ENCODE measurements at regions not wholly inside any gene's neighbourhood (a gene's known extent, or its start where the extent isn't known, plus 50 kb on each side); places are given as distances from the start of the nearest gene placed in this dataset.

- peak; percentile 88 for DNase-seq
These were observed 81.4 kb upstream of the DAB2 start for GRCh38 chr5:39506211-39506610.

DNA sequence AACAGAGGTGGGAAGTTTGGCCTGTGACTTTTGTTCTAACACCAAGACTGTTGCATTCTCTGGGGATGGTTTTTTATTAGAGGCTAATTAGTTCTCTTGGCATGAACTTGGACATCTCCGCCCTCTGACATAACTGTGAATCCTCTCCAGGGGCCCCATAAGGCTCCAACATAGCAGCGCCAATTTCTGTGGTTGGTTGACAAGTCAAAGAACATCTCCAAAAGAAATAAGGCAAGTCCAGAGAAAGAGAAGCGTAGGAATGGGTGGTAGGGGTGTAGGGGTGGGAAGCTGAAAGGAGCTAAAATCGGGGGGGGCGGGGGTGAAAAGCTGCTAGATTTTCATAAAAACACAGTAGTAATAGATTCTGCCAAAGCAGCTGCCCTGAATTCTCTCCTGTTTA lies 81.0 kb upstream of the DAB2 start:
- peak; percentile 48 for DNase-seq

GRCh38 chr5:39505363-39505762 lies 80.6 kb upstream of the DAB2 start:
- DNase-seq: no peak

GRCh38 chr5:39503155-39503554 lies 78.4 kb upstream of the DAB2 start:
- DNase-seq: no peak

DNA sequence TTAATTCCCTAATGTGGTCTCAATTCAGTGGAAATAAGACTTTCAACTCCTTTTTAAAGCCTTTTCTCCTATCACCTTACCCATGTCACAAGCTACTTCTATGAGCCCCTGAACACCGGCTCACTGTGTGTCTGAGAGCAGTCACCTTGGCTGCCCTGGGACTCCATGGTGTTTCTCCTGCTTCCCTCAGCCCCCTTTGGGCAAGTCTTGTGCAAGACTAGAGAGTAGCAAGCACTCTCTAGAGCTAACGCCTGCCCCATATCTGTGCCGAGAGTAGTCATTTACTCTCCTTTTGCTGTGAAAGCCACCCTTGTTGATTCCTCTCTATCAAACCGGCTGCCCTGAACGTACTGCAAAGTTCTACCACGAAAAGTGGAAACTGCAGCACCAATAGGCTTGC lies 77.9 kb upstream of the DAB2 start:
- DNase-seq: no peak

GRCh38 chr5:39501397-39501796 lies 76.6 kb upstream of the DAB2 start:
- peak; percentile 93 for DNase-seq

GRCh38 chr5:39500551-39501175 lies 75.9 kb upstream of the DAB2 start:
- DNase-seq: no peak

GRCh38 chr5:39498278-39498952 lies 73.6 kb upstream of the DAB2 start:
- no peak for DNase-seq

DNA sequence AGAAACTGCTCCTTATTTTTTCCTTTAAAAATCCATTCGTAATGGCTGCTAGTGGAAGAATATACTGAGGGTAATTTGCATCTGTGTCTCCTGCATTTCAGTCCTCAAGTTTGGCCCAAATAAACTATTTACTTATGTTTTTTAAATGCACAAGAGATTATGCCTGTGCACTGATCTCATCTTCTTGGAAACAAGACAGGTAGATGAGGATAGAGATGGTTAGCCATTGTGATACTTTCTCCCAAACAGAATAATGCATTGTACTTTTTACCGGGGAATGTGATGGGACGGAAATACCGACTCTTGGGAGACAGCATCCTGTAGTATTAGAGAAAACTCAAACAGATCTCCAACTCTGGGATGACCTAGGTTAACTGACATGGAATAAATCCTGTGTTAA lies 72.5 kb upstream of the DAB2 start:
- no peak for DNase-seq

GRCh38 chr5:39495227-39495626 lies 70.4 kb upstream of the DAB2 start:
- no peak for DNase-seq

DNA sequence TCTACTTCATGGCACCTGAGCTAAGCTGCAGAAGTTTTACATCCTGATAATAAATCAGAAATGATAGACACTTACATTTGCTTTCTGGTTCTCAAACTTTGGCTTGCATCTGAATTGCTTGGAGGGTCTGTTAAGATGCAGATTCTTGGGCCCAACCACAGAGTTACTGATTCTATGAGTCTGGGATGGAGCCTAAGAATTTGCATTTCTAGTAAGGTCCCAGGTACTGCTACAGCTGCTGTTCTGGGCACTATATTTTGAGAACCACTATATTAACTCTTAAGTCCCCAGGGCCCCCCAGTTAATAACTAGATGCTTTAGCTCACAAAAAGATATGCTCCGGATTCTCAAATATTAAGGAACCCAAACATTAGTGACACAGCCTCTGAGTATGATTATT lies 69.8 kb upstream of the DAB2 start:
- DNase-seq: no peak

DNA sequence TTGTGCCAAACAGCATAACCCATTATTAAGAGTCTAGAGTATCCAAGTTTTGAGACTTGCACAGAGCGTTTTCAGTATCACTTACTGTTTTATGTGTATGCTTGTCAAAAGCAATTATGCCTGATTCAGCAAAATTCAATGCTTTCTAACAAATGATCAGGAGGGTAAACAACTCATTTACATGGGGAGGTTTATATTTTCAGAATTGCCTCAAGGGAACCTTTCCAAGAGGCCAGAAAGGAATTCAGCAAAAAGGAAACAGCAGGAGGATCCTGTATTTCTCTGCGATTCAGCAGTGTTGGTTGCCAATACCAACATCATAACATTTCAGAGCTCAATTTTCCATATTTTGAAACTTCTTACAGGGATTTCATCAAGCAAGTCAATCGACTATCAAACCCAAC lies 69.3 kb upstream of the DAB2 start:
- DNase-seq: peak; percentile 63

DNA sequence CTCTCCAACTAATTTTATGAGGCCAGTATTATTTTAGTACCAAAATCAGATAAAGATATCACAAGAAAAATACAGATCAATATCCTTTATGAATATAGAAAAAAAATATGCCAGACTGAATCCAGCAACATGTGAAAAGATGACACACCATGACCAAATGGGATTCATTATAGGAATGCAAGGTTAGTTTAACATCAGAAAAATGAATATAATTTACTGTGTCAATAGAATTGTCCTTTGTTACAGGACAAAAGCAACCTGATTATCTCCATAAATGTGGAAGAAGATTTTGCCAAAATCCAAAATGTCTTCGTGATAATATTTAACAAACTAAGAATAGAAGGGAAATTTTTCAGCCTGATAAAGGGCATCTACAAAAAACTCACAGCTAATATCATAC lies 66.4 kb upstream of the DAB2 start:
- no peak for DNase-seq

GRCh38 chr5:39489263-39489662 lies 64.5 kb upstream of the DAB2 start:
- no peak for DNase-seq

GRCh38 chr5:39486790-39487189 lies 62.0 kb upstream of the DAB2 start:
- no peak for DNase-seq

DNA sequence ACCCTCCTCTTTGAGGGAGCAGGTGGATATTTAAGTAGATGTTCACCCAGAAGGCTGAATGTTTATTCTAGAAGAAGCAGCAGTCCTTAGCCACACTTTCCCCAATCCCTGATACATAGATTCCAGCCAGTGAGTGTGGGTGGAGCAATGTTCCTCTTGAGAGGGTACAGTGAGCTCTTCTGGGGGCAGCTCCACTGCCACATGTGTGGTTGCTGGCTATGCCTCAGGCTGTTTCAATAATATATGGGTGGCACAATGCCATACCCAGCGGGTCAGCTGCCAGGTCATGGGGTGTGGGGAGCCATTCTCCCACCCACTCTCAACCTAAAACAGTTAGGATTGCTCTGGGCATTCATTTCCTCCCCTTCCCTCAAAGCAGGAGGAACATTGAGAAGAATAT lies 61.6 kb upstream of the DAB2 start:
- DNase-seq: no peak

DNA sequence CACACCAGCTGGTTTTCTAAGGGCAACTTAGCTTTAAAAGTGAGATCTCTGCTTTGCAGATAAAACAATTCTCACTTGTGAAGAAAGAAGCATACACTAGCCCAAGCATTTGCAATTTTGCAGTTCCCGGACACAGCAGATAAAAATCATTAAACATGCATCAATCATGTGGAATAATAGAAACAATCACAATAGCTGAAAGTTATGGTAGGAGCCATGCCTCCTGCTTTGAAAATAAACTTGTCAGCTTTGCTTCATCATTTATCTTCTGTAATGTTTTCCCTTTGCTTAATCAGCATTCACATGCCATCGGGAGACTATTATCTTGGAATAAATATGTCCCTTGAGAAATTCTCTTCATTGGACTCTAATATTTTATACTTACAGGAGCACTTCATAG lies 60.3 kb upstream of the DAB2 start:
- no peak for DNase-seq

DNA sequence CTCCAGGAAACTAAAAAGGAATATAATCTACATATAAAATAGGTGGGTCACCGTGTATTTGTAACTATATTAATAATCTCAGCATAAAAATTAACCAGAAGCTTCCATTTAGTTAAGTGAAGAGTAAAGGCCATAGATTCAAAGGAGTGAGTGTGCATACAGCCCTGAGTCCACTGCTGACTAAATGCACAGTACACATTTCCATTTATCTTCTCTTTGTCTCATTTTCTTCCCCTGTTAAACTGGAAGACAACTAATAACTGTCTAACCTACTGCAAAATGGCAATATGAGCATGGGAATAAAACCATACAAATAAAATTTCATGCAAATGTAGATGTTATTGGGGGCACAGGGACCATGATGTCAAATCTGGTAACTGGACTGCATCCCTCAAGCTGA lies 59.9 kb upstream of the DAB2 start:
- no peak for DNase-seq

GRCh38 chr5:39482098-39482497 lies 57.3 kb upstream of the DAB2 start:
- DNase-seq: no peak

DNA sequence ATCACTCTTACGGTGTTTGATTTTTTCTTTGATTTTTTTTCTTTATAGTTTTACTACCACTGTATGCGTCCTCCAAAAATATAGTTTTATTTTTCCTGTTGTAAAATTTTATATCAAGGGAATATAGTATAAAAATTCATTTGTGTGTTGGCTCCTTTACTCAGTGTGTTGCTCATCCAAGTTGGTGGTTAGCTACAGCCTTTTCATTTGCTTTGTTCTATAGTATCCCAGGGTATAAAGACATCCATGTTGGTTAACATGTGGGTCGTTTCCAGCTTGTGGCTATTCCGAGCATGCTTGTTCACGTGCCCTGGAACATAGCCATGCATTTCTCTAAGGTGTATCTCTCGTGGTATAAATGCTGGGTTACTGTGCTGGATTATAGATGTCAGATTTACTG lies 54.8 kb upstream of the DAB2 start:
- no peak for DNase-seq

DNA sequence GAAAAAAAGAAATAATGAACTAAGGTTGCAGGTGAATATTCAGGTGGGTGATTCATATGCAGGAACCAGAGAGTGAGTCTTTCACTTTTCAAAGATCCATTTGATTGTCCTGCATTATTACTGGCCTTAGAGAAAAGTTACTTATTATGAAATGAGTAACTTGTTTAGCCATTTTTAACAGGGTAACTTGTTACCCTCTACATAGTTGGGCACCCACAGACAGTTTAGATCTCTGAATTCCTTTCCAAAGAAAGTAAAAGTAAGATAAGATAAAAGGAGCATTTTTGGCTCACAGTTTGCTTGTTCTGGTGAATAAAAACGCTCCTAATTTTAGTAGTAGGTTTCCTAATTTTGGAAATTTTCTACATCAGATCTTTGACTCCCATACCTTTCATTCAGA lies 54.1 kb upstream of the DAB2 start:
- DNase-seq: no peak

DNA sequence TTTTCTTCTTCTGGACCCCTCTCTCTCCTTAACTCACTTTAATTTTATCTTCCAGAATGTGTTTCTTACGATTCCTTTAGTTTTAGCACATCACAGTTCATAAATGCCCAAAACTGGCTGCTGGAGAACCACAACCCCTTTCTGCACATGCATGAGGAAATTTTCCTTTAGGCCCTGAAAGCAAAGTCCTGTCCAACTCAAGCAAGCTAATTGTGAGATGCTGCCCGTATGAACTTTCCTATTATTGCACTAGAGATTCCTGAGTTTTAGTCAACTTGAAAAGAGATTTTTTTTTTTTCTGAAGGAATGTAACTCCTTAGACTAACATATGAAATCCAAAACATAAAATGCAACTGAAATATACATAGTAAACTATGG lies 52.1 kb upstream of the DAB2 start:
- peak; percentile 15 for DNase-seq

- DNase-seq: peak; percentile 42
These were observed 51.4 kb upstream of the DAB2 start for GRCh38 chr5:39475881-39476842.

Measured in muscle of arm (tissue), 1 donor.